ENCODE measurements at regions not wholly inside any gene's neighbourhood (a gene's known extent, or its start where the extent isn't known, plus 50 kb on each side); places are given as distances from the start of the nearest gene placed in this dataset.
"Not testable (repeated sequence)": the region's sequence is repeated elsewhere in the genome, so short reads cannot be mapped to it uniquely, and the experiment has no call there.

GRCh38 chr5:168101352-168101751, 190.1 kb upstream of the WWC1 start:
- H3K4me3 ChIP-seq (ENCODE audit: low read length) = no peak overlapping the region
- no peaks in the 10 kb centered on the region for H3F3A ChIP-seq (ENCODE audit: insufficient read depth, low read length, poor library complexity, severe bottlenecking)
- H3K9ac ChIP-seq (ENCODE audit: low read length) = no peak overlapping the region
- no peak overlapping the region for H2AFZ ChIP-seq (ENCODE audit: low read depth, low read length)
- no peaks in the 10 kb centered on the region for H4K20me1 ChIP-seq (ENCODE audit: insufficient read depth)
- H3K27me3 ChIP-seq (ENCODE audit: insufficient read depth, low read depth, low read length) = no peaks in the 10 kb centered on the region
- no peak overlapping the region for H3K27ac ChIP-seq (ENCODE audit: low read length)
- no peaks in the 10 kb centered on the region for H3K79me2 ChIP-seq (replicated peaks; ENCODE audit: insufficient read depth, low read length)
- H3K4me2 ChIP-seq (ENCODE audit: low read length) = no peak overlapping the region
- H3K9me3 ChIP-seq (ENCODE audit: low read length) = no peaks in the 10 kb centered on the region
- TF ChIP-seq SMC3 (conservative IDR thresholded peaks at IDR 0.05; ENCODE audit: poor library complexity) = no peak
- peak; percentile 81 for TF ChIP-seq POLR2AphosphoS5 (IDR thresholded peaks at IDR 0.05)
- no peak for TF ChIP-seq RAD21 (conservative IDR thresholded peaks at IDR 0.05)
- TF ChIP-seq EP300 (conservative IDR thresholded peaks at IDR 0.05; ENCODE audit: poor library complexity, severe bottlenecking) = peak; percentile 53
- TF ChIP-seq TAF1 (IDR thresholded peaks at IDR 0.05; ENCODE audit: low read depth) = no peak
- peak; percentile 77 for TF ChIP-seq REST (IDR thresholded peaks at IDR 0.05; ENCODE audit: borderline replicate concordance)
- no peak for TF ChIP-seq MXI1 (conservative IDR thresholded peaks at IDR 0.05; ENCODE audit: poor library complexity, severe bottlenecking)
- no peak for TF ChIP-seq EZH2 (IDR thresholded peaks at IDR 0.05; ENCODE audit: borderline replicate concordance, insufficient read depth, low read length, poor library complexity, severe bottlenecking)
- no peaks in the 10 kb centered on the region for H3K36me3 ChIP-seq (ENCODE audit: insufficient read depth, low read length)
- H3K9me2 ChIP-seq (ENCODE audit: insufficient read depth, low read length) = no peaks in the 10 kb centered on the region

GRCh38 chr5:168103018-168103417, 188.4 kb upstream of the WWC1 start:
- H3K36me3 ChIP-seq (ENCODE audit: insufficient read depth, low read length); H3K9me3 ChIP-seq (ENCODE audit: low read length); H3K79me2 ChIP-seq (replicated peaks; ENCODE audit: insufficient read depth, low read length): not testable (repeated sequence)

GRCh38 chr5:168104350-168104749, 187.1 kb upstream of the WWC1 start:
- no peak overlapping the region for H3K9ac ChIP-seq (ENCODE audit: low read length)
- no peaks in the 10 kb centered on the region for H3K9me2 ChIP-seq (ENCODE audit: insufficient read depth, low read length)
- no peak overlapping the region for H3K4me2 ChIP-seq (ENCODE audit: low read length)
- H2AFZ ChIP-seq (ENCODE audit: low read depth, low read length) = no peak overlapping the region
- H3K79me2 ChIP-seq (replicated peaks; ENCODE audit: insufficient read depth, low read length) = no peaks in the 10 kb centered on the region
- no peaks in the 10 kb centered on the region for H3K36me3 ChIP-seq (ENCODE audit: insufficient read depth, low read length)
- H3K27me3 ChIP-seq (ENCODE audit: insufficient read depth, low read depth, low read length) = no peaks in the 10 kb centered on the region
- no peaks in the 10 kb centered on the region for H4K20me1 ChIP-seq (ENCODE audit: insufficient read depth)
- no peak overlapping the region for H3K27ac ChIP-seq (ENCODE audit: low read length)
- TF ChIP-seq POLR2AphosphoS5 (IDR thresholded peaks at IDR 0.05) = no peak
- no peak for TF ChIP-seq SMC3 (conservative IDR thresholded peaks at IDR 0.05; ENCODE audit: poor library complexity)
- no peak for TF ChIP-seq EZH2 (IDR thresholded peaks at IDR 0.05; ENCODE audit: borderline replicate concordance, insufficient read depth, low read length, poor library complexity, severe bottlenecking)
- no peak for TF ChIP-seq CTCF (IDR thresholded peaks at IDR 0.05; ENCODE audit: poor library complexity, severe bottlenecking)
- TF ChIP-seq REST (IDR thresholded peaks at IDR 0.05; ENCODE audit: borderline replicate concordance) = no peak
- TF ChIP-seq TAF1 (IDR thresholded peaks at IDR 0.05; ENCODE audit: low read depth) = no peak
- no peak for TF ChIP-seq EP300 (conservative IDR thresholded peaks at IDR 0.05; ENCODE audit: poor library complexity, severe bottlenecking)
- TF ChIP-seq MXI1 (conservative IDR thresholded peaks at IDR 0.05; ENCODE audit: poor library complexity, severe bottlenecking) = no peak
- TF ChIP-seq RAD21 (conservative IDR thresholded peaks at IDR 0.05) = no peak
- no peaks in the 10 kb centered on the region for H3K9me3 ChIP-seq (ENCODE audit: low read length)
- H3K4me3 ChIP-seq (ENCODE audit: low read length) = no peak overlapping the region
- no peaks in the 10 kb centered on the region for H3F3A ChIP-seq (ENCODE audit: insufficient read depth, low read length, poor library complexity, severe bottlenecking)

More at GRCh38 chr5:168103018-168103417, 188.4 kb upstream of the WWC1 start:
- H2AFZ ChIP-seq (ENCODE audit: low read depth, low read length); H3K9me2 ChIP-seq (ENCODE audit: insufficient read depth, low read length); H3K9ac ChIP-seq (ENCODE audit: low read length); H3K4me3 ChIP-seq (ENCODE audit: low read length); H4K20me1 ChIP-seq (ENCODE audit: insufficient read depth); H3K4me2 ChIP-seq (ENCODE audit: low read length); H3K27me3 ChIP-seq (ENCODE audit: insufficient read depth, low read depth, low read length); H3F3A ChIP-seq (ENCODE audit: insufficient read depth, low read length, poor library complexity, severe bottlenecking); H3K27ac ChIP-seq (ENCODE audit: low read length): not testable (repeated sequence)
